NCI-H1417 treated with DMSO at 0.1 percent for 48 hours (cell line): ENCODE measurements at regions not wholly inside any gene's neighbourhood (a gene's known extent, or its start where the extent isn't known, plus 50 kb on each side); places are given as distances from the start of the nearest gene placed in this dataset.
"Not testable (repeated sequence)": the region's sequence is repeated elsewhere in the genome, so short reads cannot be mapped to it uniquely, and the experiment has no call there.

Experiments used
- DNase-seq: peaks from one replicate; lab custom pipeline; 2025; lab: John Stamatoyannopoulos, UW

- DNase-seq: no peak
Observed at GRCh38 chr2:877747-878146, 72.9 kb upstream of the SNTG2 start.

DNA sequence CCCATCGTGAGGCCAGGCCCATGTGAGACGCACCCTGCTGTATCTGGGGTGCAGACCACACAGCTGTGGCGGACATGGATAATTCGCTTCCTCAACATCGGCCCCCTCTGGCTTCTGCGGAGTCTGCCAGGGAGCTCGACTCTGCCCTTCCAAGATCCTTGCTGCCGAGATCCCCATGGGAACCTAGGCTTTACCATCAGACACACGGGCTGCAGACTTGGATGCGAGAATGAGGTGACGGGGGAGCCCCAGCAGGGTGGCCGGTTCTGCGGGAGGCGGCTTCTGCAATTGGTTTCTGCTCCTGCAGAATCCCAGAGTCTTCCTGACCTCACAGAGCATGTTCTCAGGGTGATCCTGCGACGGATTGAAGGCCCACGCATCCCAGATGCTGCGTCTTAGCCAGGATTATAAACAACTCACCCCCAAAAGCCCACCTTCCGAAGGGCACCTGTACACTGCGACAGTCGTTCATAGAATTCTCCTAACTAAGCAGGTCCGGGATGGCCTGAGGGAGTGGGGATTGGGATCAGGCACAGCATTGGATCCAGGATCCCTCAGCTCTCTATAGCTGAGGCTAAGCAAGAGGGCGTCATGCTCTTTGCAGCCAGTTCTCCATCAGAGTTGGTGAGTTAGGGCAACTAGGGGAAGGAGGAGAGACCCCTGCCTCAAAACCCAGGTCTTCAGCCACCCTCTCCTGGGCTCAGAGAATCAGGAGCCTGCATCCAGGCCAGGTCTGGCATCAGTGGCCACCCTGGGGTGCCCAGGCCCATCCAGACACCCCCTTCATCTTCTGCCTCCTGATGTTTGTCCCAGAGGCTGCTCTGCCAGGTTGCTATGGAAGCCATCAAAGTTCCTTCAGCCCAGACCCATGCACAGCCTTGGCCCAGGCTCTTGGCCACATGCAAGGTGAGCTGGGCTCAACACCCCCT is 74.7 kb upstream of the SNTG2 start:
- DNase-seq: no peak

DNA sequence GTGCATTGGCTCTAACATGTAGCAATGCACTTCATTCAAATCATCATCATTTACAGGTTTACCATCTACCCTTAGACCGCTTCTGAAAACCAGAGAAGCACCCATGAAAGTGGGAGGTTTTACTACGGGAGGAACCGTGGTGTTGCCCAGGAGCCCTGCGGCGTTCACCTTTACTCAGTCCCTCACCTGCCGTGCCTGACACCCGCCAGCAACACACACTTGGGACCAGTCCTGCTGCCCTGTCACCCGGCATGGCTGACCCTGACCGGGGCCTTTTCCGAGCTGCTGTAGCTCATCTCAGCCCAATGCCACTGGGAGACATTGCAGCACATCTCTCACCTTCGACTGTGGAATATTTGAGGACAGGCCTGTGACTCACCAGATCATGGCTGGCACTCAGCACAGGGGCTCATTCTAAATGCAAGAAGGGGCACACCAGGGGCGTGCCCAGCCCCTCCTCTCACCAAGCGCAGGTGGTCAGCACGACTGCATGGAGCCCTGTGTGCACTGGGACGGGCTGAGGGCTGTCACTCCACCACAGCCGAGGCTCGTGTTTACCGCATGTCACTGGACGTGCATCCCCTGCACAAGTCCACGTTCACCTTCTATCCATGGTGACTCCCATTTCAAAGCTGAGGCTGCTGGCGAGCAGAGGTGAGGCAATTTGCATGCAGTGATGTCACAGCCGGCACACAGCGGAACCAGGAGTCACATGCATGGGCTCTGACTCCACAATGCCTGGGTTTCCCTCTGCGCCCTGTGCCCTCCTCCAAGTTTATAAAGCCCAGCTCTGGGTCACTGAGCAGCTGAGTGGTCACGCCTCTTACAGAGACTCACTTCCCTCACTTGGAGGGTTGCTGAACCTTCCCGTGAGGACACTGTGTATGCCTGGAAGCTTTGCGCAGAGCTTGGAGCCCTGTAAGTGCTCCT is 76.7 kb upstream of the SNTG2 start:
- no peak for DNase-seq

- no peak for DNase-seq
Observed at GRCh38 chr2:873027-873426, 77.6 kb upstream of the SNTG2 start.

DNA sequence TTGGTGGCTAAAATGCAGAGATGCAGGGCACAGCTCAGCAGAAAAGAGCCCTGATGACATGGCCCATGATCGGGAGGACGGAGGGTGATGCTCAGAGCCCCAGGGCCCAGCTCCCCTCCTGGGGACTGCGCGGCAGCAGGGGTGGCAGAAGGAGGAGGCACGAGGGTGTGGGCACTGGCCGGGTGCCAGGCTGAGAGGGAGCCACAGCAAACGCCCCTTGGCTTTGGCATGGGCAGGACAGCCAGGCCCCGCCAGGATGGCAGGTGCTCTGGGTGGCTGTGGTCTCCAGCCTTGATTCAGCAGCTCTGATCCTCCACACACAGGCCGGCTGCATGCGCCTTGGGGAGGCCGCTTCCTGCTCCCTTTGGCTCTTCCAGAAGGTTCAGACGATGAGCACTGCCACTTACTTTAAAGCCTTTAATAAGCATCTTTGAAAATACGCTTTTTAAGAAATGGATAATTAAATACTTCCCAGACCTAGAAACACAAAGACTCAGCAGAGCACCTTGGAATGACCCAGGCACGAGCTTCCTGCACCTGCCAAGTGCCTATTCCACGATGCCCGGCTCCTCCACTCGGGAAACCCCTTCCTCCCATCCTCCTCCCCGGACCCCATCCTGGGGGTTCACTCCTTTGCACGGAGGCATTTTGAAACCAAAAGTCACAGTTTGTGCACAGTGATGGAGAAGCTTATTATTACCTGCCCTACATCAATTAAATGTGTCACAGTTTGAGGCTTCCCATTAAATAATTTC is 78.5 kb upstream of the SNTG2 start:
- DNase-seq: no peak

DNA sequence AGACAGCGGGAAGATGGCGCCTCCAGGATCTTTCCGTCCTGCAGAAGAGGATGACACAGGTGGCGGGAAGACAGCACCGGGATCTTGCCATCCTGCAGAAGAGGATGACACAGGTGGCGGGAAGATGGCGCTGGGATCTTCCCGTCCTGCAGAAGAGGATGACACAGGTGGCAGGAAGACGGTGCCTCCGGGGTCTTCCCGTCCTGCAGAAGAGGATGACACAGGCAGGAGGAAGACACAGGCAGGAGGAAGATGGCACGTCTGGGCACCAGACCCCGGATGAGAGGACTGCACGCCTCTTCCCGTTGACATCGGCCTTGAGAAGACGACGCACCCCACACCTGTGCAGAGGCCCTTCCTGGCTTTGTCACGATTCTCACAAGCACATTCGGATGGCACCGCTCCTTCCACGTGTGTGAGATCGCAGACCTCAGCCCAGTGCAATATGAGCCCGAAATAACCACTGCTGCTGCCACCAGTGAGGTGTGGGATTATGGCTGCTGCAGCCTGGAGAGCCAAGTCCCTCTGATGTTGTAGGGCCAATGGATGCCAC is 79.4 kb upstream of the SNTG2 start:
- DNase-seq: no peak

GRCh38 chr2:870426-870825 is 80.2 kb upstream of the SNTG2 start:
- DNase-seq: no peak

DNA sequence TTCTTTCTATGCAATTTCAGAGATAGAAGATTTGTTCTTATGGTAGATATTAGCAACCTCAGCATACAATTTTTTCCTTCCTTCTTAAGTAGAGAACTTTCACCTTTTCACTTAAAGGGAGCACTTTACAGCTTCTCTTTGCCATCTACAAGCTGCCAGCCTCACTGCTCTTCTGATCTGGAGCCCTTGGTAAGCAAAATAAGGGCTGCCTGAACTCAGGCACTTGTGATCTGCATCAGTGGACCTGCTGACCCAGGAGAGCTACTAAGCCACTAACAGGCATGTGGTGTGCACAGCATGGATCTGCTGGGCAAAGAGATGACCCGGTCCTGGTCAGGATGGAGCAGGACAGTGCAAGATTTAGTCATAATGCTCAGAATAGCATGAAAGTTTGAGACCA is 80.8 kb upstream of the SNTG2 start:
- DNase-seq: no peak

DNA sequence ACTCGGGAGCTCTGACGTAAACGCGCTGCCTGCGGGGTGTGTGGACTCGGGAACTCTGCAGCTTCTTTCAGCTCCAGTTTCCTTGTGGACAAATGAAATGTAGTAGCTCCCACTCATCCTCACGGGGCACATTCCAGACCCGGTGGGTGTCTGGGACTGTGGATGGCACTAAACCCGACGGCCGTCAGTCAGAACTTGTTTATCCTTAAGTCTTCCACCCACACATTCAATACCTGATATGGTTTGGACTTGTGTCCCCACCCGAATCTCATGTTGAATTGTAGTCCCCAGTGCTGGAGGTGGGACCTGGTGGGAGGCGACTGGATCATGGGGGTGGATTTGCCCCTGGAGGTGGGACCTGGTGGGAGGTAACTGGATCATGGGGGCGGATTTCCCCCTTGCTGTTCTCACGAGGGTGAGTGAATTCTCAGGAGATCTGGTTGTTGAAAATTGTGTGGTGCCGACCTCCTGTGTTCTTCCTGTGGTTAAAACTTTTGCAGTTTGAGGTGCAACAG is 81.2 kb upstream of the SNTG2 start:
- no peak for DNase-seq

- DNase-seq: not testable (repeated sequence)
Observed at GRCh38 chr2:868857-869256, 81.8 kb upstream of the SNTG2 start.

GRCh38 chr2:867296-867695 is 83.4 kb upstream of the SNTG2 start:
- no peak for DNase-seq

DNA sequence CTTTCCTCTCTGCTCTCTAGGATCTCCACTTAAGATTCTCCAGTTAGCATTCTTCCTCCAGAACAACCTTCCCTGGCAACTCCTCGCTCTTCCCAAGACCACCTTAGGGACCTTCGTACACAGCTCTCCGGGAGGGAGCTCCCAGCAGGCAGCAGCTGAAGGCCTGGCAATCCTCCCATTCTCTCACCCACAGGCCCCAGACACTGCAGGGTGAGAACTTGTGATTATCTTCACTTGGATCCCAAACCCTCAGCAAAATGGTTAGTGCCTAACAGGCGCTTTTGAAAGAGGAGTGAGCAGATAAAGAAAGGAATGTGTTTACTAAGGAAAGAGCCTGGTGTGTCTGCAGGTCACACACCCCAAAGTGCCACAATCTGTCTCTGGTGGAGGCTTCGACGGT is 83.8 kb upstream of the SNTG2 start:
- DNase-seq: no peak

- DNase-seq: no peak
Observed at GRCh38 chr2:866009-866680, 84.5 kb upstream of the SNTG2 start.

- no peak for DNase-seq
Observed at GRCh38 chr2:864501-865106, 86.0 kb upstream of the SNTG2 start.

DNA sequence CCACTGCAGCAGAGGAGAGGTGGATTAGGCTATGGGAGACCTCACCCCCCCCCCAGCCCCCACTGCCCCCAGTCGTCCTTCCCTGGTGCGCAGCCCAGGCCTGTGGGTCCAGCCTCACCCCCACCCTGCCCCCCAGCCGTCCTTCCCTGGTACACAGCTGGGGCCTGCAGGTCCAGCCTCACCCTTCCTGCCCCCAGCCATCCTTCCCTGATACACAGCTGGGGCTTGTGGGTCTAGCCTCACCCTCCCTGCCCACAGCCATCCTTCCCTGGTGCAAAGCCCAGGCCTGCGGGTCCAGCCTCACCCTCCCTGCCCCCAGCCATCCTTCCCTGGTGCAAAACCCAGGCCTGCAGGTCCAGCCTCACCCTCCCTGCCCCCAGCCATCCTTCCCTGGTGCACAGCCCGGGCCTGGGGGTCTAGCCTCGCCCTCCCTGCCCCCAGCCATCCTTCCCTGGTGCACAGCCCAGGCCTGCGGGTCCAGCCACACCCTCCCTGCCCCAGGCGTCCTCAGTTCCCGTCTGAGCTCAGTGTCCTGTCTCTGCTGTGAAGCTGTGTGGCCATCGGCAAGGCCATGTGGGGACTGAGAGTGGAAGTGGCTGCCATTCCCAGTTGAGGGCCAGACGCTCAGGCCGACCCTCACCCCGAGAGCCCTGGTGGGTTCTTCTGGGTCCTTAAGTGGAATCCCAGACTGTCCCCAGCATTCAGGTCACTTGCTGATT is 86.8 kb upstream of the SNTG2 start:
- DNase-seq: no peak

- DNase-seq: no peak
Observed at GRCh38 chr2:862731-863466, 87.8 kb upstream of the SNTG2 start.

DNA sequence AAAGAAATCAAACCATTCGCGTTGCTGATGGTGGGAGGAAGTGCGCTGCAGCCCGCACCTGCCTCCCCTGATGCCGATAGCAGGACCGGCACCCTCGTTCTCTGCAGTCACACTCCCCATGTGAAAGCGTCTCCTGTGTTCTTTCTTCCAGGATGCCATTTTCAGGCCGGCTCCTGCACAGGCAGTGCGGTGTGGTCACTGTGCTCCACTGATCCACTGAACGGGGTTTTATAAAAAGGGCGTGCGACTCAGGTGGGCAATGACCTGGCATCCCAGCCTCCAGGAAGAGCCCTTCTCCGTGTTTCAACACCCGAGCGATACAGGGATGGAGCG is 88.3 kb upstream of the SNTG2 start:
- no peak for DNase-seq

- no peak for DNase-seq
Observed at GRCh38 chr2:861655-862354, 88.8 kb upstream of the SNTG2 start.
